ENCODE measurements at regions not wholly inside any gene's neighbourhood (a gene's known extent, or its start where the extent isn't known, plus 50 kb on each side); places are given as distances from the start of the nearest gene placed in this dataset.

- Mint-ChIP-seq H3K4me3 (no peak overlapping the region), H3K27ac (ENCODE audit: low read depth) (no peak overlapping the region), H3K4me1 (no peaks in the 10 kb centered on the region), H3K36me3 (ENCODE audit: insufficient read depth) (no peaks in the 10 kb centered on the region), H3K27me3 (peaks cover 26% of the 10 kb centered on the region), H3K9me3 (no peaks in the 10 kb centered on the region)
- ATAC-seq (replicated peaks; ENCODE audit: extremely low read depth, poor library complexity, severe bottlenecking), result no peak
- no peak for DNase-seq (ENCODE audit: low spot score in 2 of 2)
Observed at GRCh38 chr3:71891483-71891882, 106.5 kb upstream of the PROK2 start.

- DNase-seq (ENCODE audit: low spot score in 2 of 2), result no peak
- Mint-ChIP-seq H3K4me3 (no peak overlapping the region), H3K27me3 (peaks cover 26% of the 10 kb centered on the region), H3K9me3 (no peaks in the 10 kb centered on the region), H3K27ac (ENCODE audit: low read depth) (no peak overlapping the region), H3K4me1 (no peaks in the 10 kb centered on the region), H3K36me3 (ENCODE audit: insufficient read depth) (no peaks in the 10 kb centered on the region)
- ATAC-seq (replicated peaks; ENCODE audit: extremely low read depth, poor library complexity, severe bottlenecking), result no peak
Observed at GRCh38 chr3:71890356-71890931, 105.5 kb upstream of the PROK2 start.

GRCh38 chr3:71887256-71887655 is 102.3 kb upstream of the PROK2 start:
- H3K27me3 Mint-ChIP-seq, result peaks cover 36% of the 10 kb centered on the region
- no peaks in the 10 kb centered on the region for H3K4me1 Mint-ChIP-seq

GRCh38 chr3:71885006-71885405 is 100.1 kb upstream of the PROK2 start:
- ATAC-seq (replicated peaks; ENCODE audit: extremely low read depth, poor library complexity, severe bottlenecking), result no peak
- Mint-ChIP-seq H3K9me3 (no peaks in the 10 kb centered on the region), H3K4me3 (no peak overlapping the region), H3K27me3 (peaks cover 50% of the 10 kb centered on the region), H3K27ac (ENCODE audit: low read depth) (no peak overlapping the region), H3K4me1 (no peaks in the 10 kb centered on the region), H3K36me3 (ENCODE audit: insufficient read depth) (no peaks in the 10 kb centered on the region)
- DNase-seq (ENCODE audit: low spot score in 2 of 2), result no peak

More at GRCh38 chr3:71887256-71887655, 102.3 kb upstream of the PROK2 start:
- Mint-ChIP-seq H3K36me3 (ENCODE audit: insufficient read depth) (no peaks in the 10 kb centered on the region), H3K27ac (ENCODE audit: low read depth) (no peak overlapping the region), H3K9me3 (no peaks in the 10 kb centered on the region), H3K4me3 (no peak overlapping the region)
- ATAC-seq (replicated peaks; ENCODE audit: extremely low read depth, poor library complexity, severe bottlenecking) (no peak), DNase-seq (ENCODE audit: low spot score in 2 of 2) (no peak)

GRCh38 chr3:71881732-71882131 is 96.8 kb upstream of the PROK2 start:
- Mint-ChIP-seq H3K36me3 (ENCODE audit: insufficient read depth) (peaks cover 2% of the 10 kb centered on the region), H3K4me1 (no peaks in the 10 kb centered on the region), H3K4me3 (no peak overlapping the region), H3K27ac (ENCODE audit: low read depth) (no peak overlapping the region), H3K27me3 (peaks cover 37% of the 10 kb centered on the region), H3K9me3 (no peaks in the 10 kb centered on the region)
- no peak for ATAC-seq (replicated peaks; ENCODE audit: extremely low read depth, poor library complexity, severe bottlenecking)
- DNase-seq (ENCODE audit: low spot score in 2 of 2), result no peak

- Mint-ChIP-seq H3K4me3 (no peak overlapping the region), H3K36me3 (ENCODE audit: insufficient read depth) (peaks cover 2% of the 10 kb centered on the region), H3K27ac (ENCODE audit: low read depth) (no peak overlapping the region), H3K27me3 (peaks cover 37% of the 10 kb centered on the region), H3K4me1 (no peaks in the 10 kb centered on the region), H3K9me3 (no peaks in the 10 kb centered on the region)
- no peak for ATAC-seq (replicated peaks; ENCODE audit: extremely low read depth, poor library complexity, severe bottlenecking)
- DNase-seq (ENCODE audit: low spot score in 2 of 2), result no peak
Observed at GRCh38 chr3:71881041-71881440, 96.1 kb upstream of the PROK2 start.

GRCh38 chr3:71879089-71879488 is 94.1 kb upstream of the PROK2 start:
- H3K9me3 Mint-ChIP-seq, result no peaks in the 10 kb centered on the region
- no peaks in the 10 kb centered on the region for H3K4me1 Mint-ChIP-seq
- H3K36me3 Mint-ChIP-seq (ENCODE audit: insufficient read depth), result peaks cover 2% of the 10 kb centered on the region
- H3K27me3 Mint-ChIP-seq, result peaks cover 34% of the 10 kb centered on the region
- H3K27ac Mint-ChIP-seq (ENCODE audit: low read depth), result no peak overlapping the region
- ATAC-seq (replicated peaks; ENCODE audit: extremely low read depth, poor library complexity, severe bottlenecking) (no peak), DNase-seq (ENCODE audit: low spot score in 2 of 2) (no peak)
- no peak overlapping the region for H3K4me3 Mint-ChIP-seq

- Mint-ChIP-seq H3K4me1 (no peaks in the 10 kb centered on the region), H3K4me3 (no peak overlapping the region), H3K27ac (ENCODE audit: low read depth) (no peak overlapping the region), H3K9me3 (no peaks in the 10 kb centered on the region), H3K36me3 (ENCODE audit: insufficient read depth) (peaks cover 2% of the 10 kb centered on the region), H3K27me3 (peaks cover 16% of the 10 kb centered on the region)
- DNase-seq (ENCODE audit: low spot score in 2 of 2) (no peak), ATAC-seq (replicated peaks; ENCODE audit: extremely low read depth, poor library complexity, severe bottlenecking) (no peak)
Observed at GRCh38 chr3:71876135-71877105, 91.5 kb upstream of the PROK2 start.

GRCh38 chr3:71875461-71875947 is 90.6 kb upstream of the PROK2 start:
- H3K27ac Mint-ChIP-seq (ENCODE audit: low read depth), result no peak overlapping the region
- DNase-seq (ENCODE audit: low spot score in 2 of 2) (peak; percentile 57 to 59), ATAC-seq (replicated peaks; ENCODE audit: extremely low read depth, poor library complexity, severe bottlenecking) (peak; percentile 87)
- no peaks in the 10 kb centered on the region for H3K4me1 Mint-ChIP-seq
- peaks cover 7% of the 10 kb centered on the region for H3K27me3 Mint-ChIP-seq
- no peak overlapping the region for H3K4me3 Mint-ChIP-seq
- H3K36me3 Mint-ChIP-seq (ENCODE audit: insufficient read depth), result peaks cover 2% of the 10 kb centered on the region
- no peaks in the 10 kb centered on the region for H3K9me3 Mint-ChIP-seq

GRCh38 chr3:71874618-71875017 is 89.7 kb upstream of the PROK2 start:
- H3K4me1 Mint-ChIP-seq, result no peaks in the 10 kb centered on the region
- ATAC-seq (replicated peaks; ENCODE audit: extremely low read depth, poor library complexity, severe bottlenecking) (no peak), DNase-seq (ENCODE audit: low spot score in 2 of 2) (no peak)
- no peaks in the 10 kb centered on the region for H3K9me3 Mint-ChIP-seq
- no peak overlapping the region for H3K27ac Mint-ChIP-seq (ENCODE audit: low read depth)
- H3K36me3 Mint-ChIP-seq (ENCODE audit: insufficient read depth), result peaks cover 2% of the 10 kb centered on the region
- H3K27me3 Mint-ChIP-seq, result no peaks in the 10 kb centered on the region
- H3K4me3 Mint-ChIP-seq, result no peak overlapping the region

- Mint-ChIP-seq H3K27ac (ENCODE audit: low read depth) (no peak overlapping the region), H3K9me3 (no peaks in the 10 kb centered on the region), H3K27me3 (peaks cover 3% of the 10 kb centered on the region), H3K4me3 (no peak overlapping the region), H3K4me1 (no peaks in the 10 kb centered on the region), H3K36me3 (ENCODE audit: insufficient read depth) (no peaks in the 10 kb centered on the region)
- ATAC-seq (replicated peaks; ENCODE audit: extremely low read depth, poor library complexity, severe bottlenecking) (no peak), DNase-seq (ENCODE audit: low spot score in 2 of 2) (no peak)
Observed at GRCh38 chr3:71873093-71873611, 88.2 kb upstream of the PROK2 start.

- Mint-ChIP-seq H3K9me3 (no peaks in the 10 kb centered on the region), H3K4me3 (no peak overlapping the region), H3K36me3 (ENCODE audit: insufficient read depth) (no peaks in the 10 kb centered on the region), H3K4me1 (no peaks in the 10 kb centered on the region), H3K27me3 (peaks cover 11% of the 10 kb centered on the region), H3K27ac (ENCODE audit: low read depth) (no peak overlapping the region)
- ATAC-seq (replicated peaks; ENCODE audit: extremely low read depth, poor library complexity, severe bottlenecking) (no peak), DNase-seq (ENCODE audit: low spot score in 2 of 2) (no peak)
Observed at GRCh38 chr3:71872256-71872655, 87.3 kb upstream of the PROK2 start.

Data from central memory CD8-positive, alpha-beta T cell (primary cell).